ENCODE measurements at regions not wholly inside any gene's neighbourhood (a gene's known extent, or its start where the extent isn't known, plus 50 kb on each side); places are given as distances from the start of the nearest gene placed in this dataset.

DNA sequence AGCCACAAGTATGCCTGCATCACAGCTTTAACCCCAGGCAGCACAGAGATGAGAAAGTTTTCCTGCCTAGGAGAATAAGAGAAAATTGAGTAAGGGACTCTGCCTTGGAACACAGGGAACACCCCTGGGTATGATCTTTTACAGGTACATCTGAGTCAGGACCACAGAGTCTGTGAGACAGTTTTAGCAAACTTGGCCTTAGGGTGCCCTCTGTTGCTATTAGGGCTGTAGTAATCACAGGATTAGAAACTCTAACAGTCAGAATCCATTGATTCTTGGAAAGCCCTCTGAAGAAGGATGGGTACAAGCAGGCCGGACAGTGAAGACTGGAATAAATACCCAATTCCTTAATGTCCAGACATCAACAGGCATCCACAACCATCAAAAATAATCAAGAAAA lies 989.5 kb upstream of the CDH9 start:
- TF ChIP-seq SNAI2 (CRISPR knock-in tag; IDR thresholded peaks at IDR 0.05) (no peak), PATZ1 (CRISPR knock-in tag; IDR thresholded peaks at IDR 0.05; ENCODE audit: borderline replicate concordance) (no peak), ZNF565 (CRISPR knock-in tag; conservative IDR thresholded peaks at IDR 0.05; ENCODE audit: low read depth) (no peak), ARNTL (CRISPR knock-in tag; IDR thresholded peaks at IDR 0.05; ENCODE audit: borderline replicate concordance, low read depth) (no peak), PPARA (CRISPR knock-in tag; IDR thresholded peaks at IDR 0.05; ENCODE audit: borderline replicate concordance) (no peak), RARB (CRISPR knock-in tag; IDR thresholded peaks at IDR 0.05) (no peak), ESRRG (CRISPR knock-in tag; IDR thresholded peaks at IDR 0.05) (no peak)
- TF ChIP-seq, protein P1, sequence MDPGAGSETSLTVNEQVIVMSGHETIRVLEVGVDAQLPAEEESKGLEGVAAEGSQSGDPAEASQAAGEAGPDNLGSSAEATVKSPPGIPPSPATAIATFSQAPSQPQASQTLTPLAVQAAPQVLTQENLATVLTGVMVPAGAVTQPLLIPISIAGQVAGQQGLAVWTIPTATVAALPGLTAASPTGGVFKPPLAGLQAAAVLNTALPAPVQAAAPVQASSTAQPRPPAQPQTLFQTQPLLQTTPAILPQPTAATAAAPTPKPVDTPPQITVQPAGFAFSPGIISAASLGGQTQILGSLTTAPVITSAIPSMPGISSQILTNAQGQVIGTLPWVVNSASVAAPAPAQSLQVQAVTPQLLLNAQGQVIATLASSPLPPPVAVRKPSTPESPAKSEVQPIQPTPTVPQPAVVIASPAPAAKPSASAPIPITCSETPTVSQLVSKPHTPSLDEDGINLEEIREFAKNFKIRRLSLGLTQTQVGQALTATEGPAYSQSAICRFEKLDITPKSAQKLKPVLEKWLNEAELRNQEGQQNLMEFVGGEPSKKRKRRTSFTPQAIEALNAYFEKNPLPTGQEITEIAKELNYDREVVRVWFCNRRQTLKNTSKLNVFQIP (CRISPR knock-in tag; IDR thresholded peaks at IDR 0.05; ENCODE audit: borderline replicate concordance, low read depth), result no peak
- TF ChIP-seq, protein P2, sequence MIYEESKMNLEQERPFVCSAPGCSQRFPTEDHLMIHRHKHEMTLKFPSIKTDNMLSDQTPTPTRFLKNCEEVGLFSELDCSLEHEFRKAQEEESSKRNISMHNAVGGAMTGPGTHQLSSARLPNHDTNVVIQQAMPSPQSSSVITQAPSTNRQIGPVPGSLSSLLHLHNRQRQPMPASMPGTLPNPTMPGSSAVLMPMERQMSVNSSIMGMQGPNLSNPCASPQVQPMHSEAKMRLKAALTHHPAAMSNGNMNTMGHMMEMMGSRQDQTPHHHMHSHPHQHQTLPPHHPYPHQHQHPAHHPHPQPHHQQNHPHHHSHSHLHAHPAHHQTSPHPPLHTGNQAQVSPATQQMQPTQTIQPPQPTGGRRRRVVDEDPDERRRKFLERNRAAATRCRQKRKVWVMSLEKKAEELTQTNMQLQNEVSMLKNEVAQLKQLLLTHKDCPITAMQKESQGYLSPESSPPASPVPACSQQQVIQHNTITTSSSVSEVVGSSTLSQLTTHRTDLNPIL (CRISPR knock-in tag; IDR thresholded peaks at IDR 0.05; ENCODE audit: low read depth), result no peak

Measured in SK-N-SH treated with all-trans-retinoic acid at 6 μM for 48 hours (cell line).